ENCODE measurements at regions not wholly inside any gene's neighbourhood (a gene's known extent, or its start where the extent isn't known, plus 50 kb on each side); places are given as distances from the start of the nearest gene placed in this dataset.

DNA sequence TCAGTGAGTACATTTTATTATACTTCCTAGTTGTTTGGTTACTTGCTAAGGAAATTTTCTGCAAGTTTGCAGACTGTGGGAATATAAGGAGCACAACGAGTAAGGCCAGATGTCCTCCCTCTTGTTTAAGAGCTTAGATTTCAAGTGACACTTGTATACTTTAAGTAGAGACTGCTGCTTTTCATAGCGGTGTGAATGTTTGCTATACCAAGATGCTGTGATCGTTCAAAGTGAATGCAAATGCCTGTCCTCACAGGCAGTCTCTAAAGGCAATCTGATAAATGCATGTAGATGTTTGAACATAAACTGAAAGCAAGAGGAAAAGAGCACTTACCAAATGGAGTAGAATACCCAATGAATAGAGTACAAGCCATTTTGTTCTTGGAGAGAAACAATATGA lies 226.4 kb downstream of the NRIP1 start:
- TF ChIP-seq, protein P1, sequence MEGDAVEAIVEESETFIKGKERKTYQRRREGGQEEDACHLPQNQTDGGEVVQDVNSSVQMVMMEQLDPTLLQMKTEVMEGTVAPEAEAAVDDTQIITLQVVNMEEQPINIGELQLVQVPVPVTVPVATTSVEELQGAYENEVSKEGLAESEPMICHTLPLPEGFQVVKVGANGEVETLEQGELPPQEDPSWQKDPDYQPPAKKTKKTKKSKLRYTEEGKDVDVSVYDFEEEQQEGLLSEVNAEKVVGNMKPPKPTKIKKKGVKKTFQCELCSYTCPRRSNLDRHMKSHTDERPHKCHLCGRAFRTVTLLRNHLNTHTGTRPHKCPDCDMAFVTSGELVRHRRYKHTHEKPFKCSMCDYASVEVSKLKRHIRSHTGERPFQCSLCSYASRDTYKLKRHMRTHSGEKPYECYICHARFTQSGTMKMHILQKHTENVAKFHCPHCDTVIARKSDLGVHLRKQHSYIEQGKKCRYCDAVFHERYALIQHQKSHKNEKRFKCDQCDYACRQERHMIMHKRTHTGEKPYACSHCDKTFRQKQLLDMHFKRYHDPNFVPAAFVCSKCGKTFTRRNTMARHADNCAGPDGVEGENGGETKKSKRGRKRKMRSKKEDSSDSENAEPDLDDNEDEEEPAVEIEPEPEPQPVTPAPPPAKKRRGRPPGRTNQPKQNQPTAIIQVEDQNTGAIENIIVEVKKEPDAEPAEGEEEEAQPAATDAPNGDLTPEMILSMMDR (conservative IDR thresholded peaks at IDR 0.05): no peak
- no peak for TF ChIP-seq EZH2 (IDR thresholded peaks at IDR 0.05; ENCODE audit: low read depth)
